ENCODE measurements at regions not wholly inside any gene's neighbourhood (a gene's known extent, or its start where the extent isn't known, plus 50 kb on each side); places are given as distances from the start of the nearest gene placed in this dataset.

DNA sequence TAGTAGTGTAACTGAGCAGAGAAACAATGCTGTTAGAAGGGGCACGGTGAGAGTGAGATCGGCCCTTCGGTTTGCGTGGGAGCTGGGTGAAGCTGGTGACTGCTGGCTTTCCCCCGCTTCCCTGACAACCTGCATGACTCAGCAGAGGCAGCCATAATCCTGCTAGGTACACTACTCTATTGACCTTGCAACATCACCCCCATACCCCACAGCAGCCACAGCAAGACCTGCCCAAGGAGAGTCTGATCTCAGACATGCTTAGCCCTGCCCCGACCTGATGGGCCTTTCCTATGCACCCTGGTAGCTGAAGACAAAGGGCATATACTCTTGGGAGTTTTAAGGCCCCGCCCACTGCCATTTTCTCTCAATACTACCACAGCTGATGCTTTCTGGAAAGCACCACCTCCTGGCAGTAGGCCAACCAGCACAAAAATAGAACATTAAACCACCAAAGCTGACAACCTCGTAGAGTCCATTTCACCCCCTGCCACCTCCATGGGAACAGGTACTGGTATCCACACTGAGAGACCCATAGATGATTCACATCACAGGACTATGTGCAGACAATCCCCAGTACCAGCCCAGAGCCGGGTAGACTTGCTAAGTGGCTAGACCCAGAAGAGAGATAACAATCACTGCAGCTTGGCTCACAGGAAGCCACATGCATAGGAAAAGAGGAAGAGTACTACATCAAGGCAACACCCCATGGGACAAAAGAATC lies 75.9 kb upstream of the RGS6 start:
- Mint-ChIP-seq H3K9me3 (no peaks in the 10 kb centered on the region), H3K27ac (no peak overlapping the region), H3K36me3 (no peaks in the 10 kb centered on the region), H3K4me3 (no peak overlapping the region), H3K4me1 (peaks cover 9% of the 10 kb centered on the region), H3K27me3 (peaks cover 24% of the 10 kb centered on the region)
- CTCF ChIA-PET, result interaction anchor here (0.6 to 2.9 kb wide), 8 partner anchors 17 to 868 kb away, joined by 3 to 11 read pairs (median 4); partner anchors contain the start of gene RGS6
- DNase-seq, result peak; percentile 28

DNA sequence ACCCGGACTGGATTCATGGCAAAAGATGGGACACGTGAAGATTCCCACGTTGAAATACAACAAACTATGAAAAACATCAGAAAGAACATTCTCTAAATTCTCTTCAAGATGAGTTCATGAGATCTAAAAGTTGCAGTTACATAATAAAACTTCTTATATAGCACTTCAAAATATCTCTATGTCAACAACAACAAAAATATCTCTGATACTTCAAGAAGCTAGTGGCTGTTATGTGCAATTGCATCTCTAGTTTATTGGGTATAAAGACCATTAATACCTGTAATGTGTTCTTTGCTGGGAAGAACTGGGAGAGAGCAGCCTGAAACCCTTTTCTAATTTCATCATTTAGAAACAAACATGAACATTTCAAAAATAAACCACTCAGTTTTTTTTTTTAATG lies 69.2 kb upstream of the RGS6 start:
- no peaks in the 10 kb centered on the region for H3K36me3 Mint-ChIP-seq
- H3K27ac Mint-ChIP-seq, result no peak overlapping the region
- H3K4me1 Mint-ChIP-seq, result no peaks in the 10 kb centered on the region
- H3K27me3 Mint-ChIP-seq, result peaks cover 23% of the 10 kb centered on the region
- CTCF ChIA-PET, result interaction anchor here (1.0 kb wide), 1 partner anchor 39 kb away, joined by 3 read pairs; no protein-coding TSS in a partner anchor
- no peaks in the 10 kb centered on the region for H3K9me3 Mint-ChIP-seq
- DNase-seq, result no peak
- no peak overlapping the region for H3K4me3 Mint-ChIP-seq

DNA sequence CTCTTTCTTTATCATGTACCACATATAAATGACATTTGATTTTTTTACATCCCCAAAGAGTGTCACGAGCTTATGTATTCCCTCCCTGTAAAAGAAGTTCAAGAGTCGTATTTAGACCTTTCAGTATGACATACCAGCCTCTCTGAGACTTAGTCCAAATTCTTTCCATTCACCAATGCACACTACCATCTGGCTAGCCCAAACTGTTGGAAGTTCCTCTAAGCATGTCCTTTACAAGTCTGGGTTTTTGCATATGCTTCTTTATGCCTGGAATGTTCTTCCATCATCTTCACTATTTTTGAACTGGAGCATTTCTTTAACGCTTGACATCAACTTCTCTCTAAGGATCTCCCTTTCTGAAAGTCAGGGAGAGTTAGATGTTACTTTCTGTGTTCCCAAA lies 68.5 kb upstream of the RGS6 start:
- H3K9me3 Mint-ChIP-seq, result no peaks in the 10 kb centered on the region
- H3K36me3 Mint-ChIP-seq, result no peaks in the 10 kb centered on the region
- no peaks in the 10 kb centered on the region for H3K4me1 Mint-ChIP-seq
- H3K27ac Mint-ChIP-seq, result no peak overlapping the region
- no peak overlapping the region for H3K4me3 Mint-ChIP-seq
- no peak for DNase-seq
- CTCF ChIA-PET, result no interaction called here
- H3K27me3 Mint-ChIP-seq, result peaks cover 21% of the 10 kb centered on the region
